ENCODE measurements at regions not wholly inside any gene's neighbourhood (a gene's known extent, or its start where the extent isn't known, plus 50 kb on each side); places are given as distances from the start of the nearest gene placed in this dataset.

- intact Hi-C loops (cut with DNase I; ENCODE audit: low total_unique reads) = no loop called here
- H3K9me3 ChIP-seq = no peaks in the 10 kb centered on the region
- 7 to 15% (median 8%) methylated on average over 30 to 56 of the region's 56 CpGs for WGBS, 5 donors
- peak overlapping the region; percentile 24 to 40 (median 34) for H3K4me3 ChIP-seq
- peaks cover 36 to 61% (median 47%) of the 10 kb centered on the region in 4 donors for H3K4me1 ChIP-seq
- H3K36me3 ChIP-seq = no peaks in the 10 kb centered on the region
- peaks cover 49 to 100% (median 100%) of the 10 kb centered on the region in 3 donors for H3K27me3 ChIP-seq
- no peak overlapping the region for H3K27ac ChIP-seq
- TF ChIP-seq CTCF (IDR thresholded peaks at IDR 0.05) (no peak), POLR2AphosphoS5 (IDR thresholded peaks at IDR 0.05) (no peak), EP300 (IDR thresholded peaks at IDR 0.05) (no peak), POLR2A (IDR thresholded peaks at IDR 0.05) (no peak)
- DNase-seq = no peak
Measured at GRCh38 chr15:89409184-89410038, 74.8 kb upstream of the POLG start.

- H3K4me3 ChIP-seq = peak overlapping the region; percentile 24 to 40 (median 34)
- intact Hi-C loops (cut with DNase I; ENCODE audit: low total_unique reads) = no loop called here
Measured at GRCh38 chr15:89408372-89409183, 74.0 kb upstream of the POLG start.

GRCh38 chr15:89406940-89407607, 72.5 kb upstream of the POLG start:
- peak overlapping the region in 2 of 4 donors; percentile 27 to 37 for H3K4me3 ChIP-seq
- TF ChIP-seq EP300 (IDR thresholded peaks at IDR 0.05) (no peak), CTCF (IDR thresholded peaks at IDR 0.05) (no peak), POLR2A (IDR thresholded peaks at IDR 0.05) (no peak), POLR2AphosphoS5 (IDR thresholded peaks at IDR 0.05) (no peak)

More at GRCh38 chr15:89408372-89409183, 74.0 kb upstream of the POLG start:
- peaks cover 49 to 100% (median 100%) of the 10 kb centered on the region in 3 donors for H3K27me3 ChIP-seq
- no peak for DNase-seq
- no peak for TF ChIP-seq CTCF (IDR thresholded peaks at IDR 0.05)
- TF ChIP-seq POLR2A (IDR thresholded peaks at IDR 0.05) = no peak
- no peak for TF ChIP-seq EP300 (IDR thresholded peaks at IDR 0.05)
- no peak for TF ChIP-seq POLR2AphosphoS5 (IDR thresholded peaks at IDR 0.05)
- no peak overlapping the region for H3K27ac ChIP-seq
- H3K36me3 ChIP-seq = no peaks in the 10 kb centered on the region
- 5 to 6% (median 6%) methylated on average over 29 to 33 of the region's 33 CpGs for WGBS, 5 donors
- H3K4me1 ChIP-seq = peaks cover 36 to 61% (median 47%) of the 10 kb centered on the region in 4 donors
- no peaks in the 10 kb centered on the region for H3K9me3 ChIP-seq

More at GRCh38 chr15:89406940-89407607, 72.5 kb upstream of the POLG start:
- Histone ChIP-seq H3K9me3 (no peaks in the 10 kb centered on the region), H3K36me3 (no peaks in the 10 kb centered on the region), H3K27ac (no peak overlapping the region), H3K27me3 (peaks cover 43 to 100% (median 99%) of the 10 kb centered on the region in 3 donors), H3K4me1 (peaks cover 36 to 61% (median 48%) of the 10 kb centered on the region in 4 donors)
- WGBS, 5 donors = 2 to 7% (median 4%) methylated on average over 32 to 46 of the region's 46 CpGs
- intact Hi-C loops (cut with DNase I; ENCODE audit: low total_unique reads) = no loop called here
- no peak for DNase-seq

Data from stomach (tissue), 8 donors.